OCI-LY3 (cell line): ENCODE measurements at regions not wholly inside any gene's neighbourhood (a gene's known extent, or its start where the extent isn't known, plus 50 kb on each side); places are given as distances from the start of the nearest gene placed in this dataset.

ENCODE experiments used
- H2AFZ ChIP-seq: fragments of 200-600, 300-600 bp; shearing (Covaris generic); 2 replicates; pipeline ENCODE4 v1.6.0; 2014; ENCODE audit warnings: antibody characterized with exemption, low read depth, low read length
- H3K27ac ChIP-seq: fragments of 200-600, 300-600 bp; sonication (generic); 2 replicates; pipeline ENCODE4 v1.5.1; 2014; ENCODE audit warnings: mild to moderate bottlenecking, low read length, moderate library complexity, mixed read lengths
- H3K27me3 ChIP-seq: fragments of 200-600, 300-600 bp; sonication (generic); 2 replicates; pipeline ENCODE4 v1.6.1; 2014; ENCODE audit warnings: low read depth, low read length, mixed read lengths
- H3K36me3 ChIP-seq: fragments of 200-600, 300-600 bp; sonication (generic); replicated peaks from 2 replicates; pipeline ENCODE3; 2014; ENCODE audit warnings: low read depth, low read length, mixed read lengths
- H3K4me1 ChIP-seq: fragments of 300-600, 200-600 bp; sonication (generic); 2 replicates; pipeline ENCODE4 v1.6.1; 2014; ENCODE audit warnings: low read length, mixed read lengths
- H3K4me2 ChIP-seq: fragments of 200-600, 300-600 bp; sonication (generic); 2 replicates; pipeline ENCODE4 v1.6.1; 2014; ENCODE audit warnings: low read length, mixed read lengths
- H3K4me3 ChIP-seq: fragments of 300-600, 200-600 bp; sonication (generic); 2 replicates; pipeline ENCODE4 v1.5.1; 2014; ENCODE audit warnings: antibody characterized with exemption, mild to moderate bottlenecking, low read length, moderate library complexity
- H3K79me2 ChIP-seq: fragments of 300-600, 200-600 bp; shearing (Covaris generic); 2 replicates; pipeline ENCODE4 v1.6.1; 2014; ENCODE audit warnings: mild to moderate bottlenecking, low read length, mixed read lengths
- H3K9ac ChIP-seq: fragments of 300-600, 200-600 bp; shearing (Covaris generic); 2 replicates; pipeline ENCODE4 v1.6.0; 2014; ENCODE audit warnings: mild to moderate bottlenecking, low read length, moderate library complexity
- H3K9me3 ChIP-seq: fragments of 200-600, 300-600 bp; shearing (Covaris generic); 2 replicates; pipeline ENCODE4 v1.6.1; 2014; ENCODE audit warnings: low read length, mixed read lengths; ENCODE audit not compliant: insufficient read depth
- H4K20me1 ChIP-seq: fragments of 200-600, 300-600 bp; sonication (generic); 2 replicates; pipeline ENCODE4 v1.6.1; 2016; ENCODE audit warnings: low read length, mixed read lengths; ENCODE audit not compliant: insufficient read depth
- EZH2phosphoT487 ChIP-seq: fragments of 200-600 bp; shearing (Covaris generic); IDR thresholded peaks from 2 replicates; pipeline ENCODE4 v1.6.1; 2018; ENCODE audit warnings: antibody characterized with exemption, mixed run types, low read depth
- TF ChIP-seq, protein P1 (sequence below): fragments of 200-600, 300-600 bp; sonication (generic); IDR thresholded peaks from 2 replicates; pipeline ENCODE4 v1.5.1; 2014; ENCODE audit warnings: antibody characterized with exemption, low read length, low read depth

GRCh38 chr13:50355797-50356196 lies 340.6 kb downstream of the KCNRG start:
- Histone ChIP-seq H3K9ac (peak overlapping the region; percentile 16; the same call in 1 of the 2 replicates), H3K36me3 (no peaks in the 10 kb centered on the region), H2AFZ (no peak overlapping the region), H3K27ac (peak overlapping the region; percentile 7; the same call in 1 of the 2 replicates), H3K9me3 (no peaks in the 10 kb centered on the region), H3K4me3 (peak overlapping the region; percentile 61), H3K4me2 (peak overlapping the region; percentile 82), H3K79me2 (no peaks in the 10 kb centered on the region), H4K20me1 (no peaks in the 10 kb centered on the region; the same call in 1 of the 2 replicates), H3K4me1 (peaks cover 64% of the 10 kb centered on the region), H3K27me3 (peaks cover 34% of the 10 kb centered on the region)
- TF ChIP-seq, protein P1, sequence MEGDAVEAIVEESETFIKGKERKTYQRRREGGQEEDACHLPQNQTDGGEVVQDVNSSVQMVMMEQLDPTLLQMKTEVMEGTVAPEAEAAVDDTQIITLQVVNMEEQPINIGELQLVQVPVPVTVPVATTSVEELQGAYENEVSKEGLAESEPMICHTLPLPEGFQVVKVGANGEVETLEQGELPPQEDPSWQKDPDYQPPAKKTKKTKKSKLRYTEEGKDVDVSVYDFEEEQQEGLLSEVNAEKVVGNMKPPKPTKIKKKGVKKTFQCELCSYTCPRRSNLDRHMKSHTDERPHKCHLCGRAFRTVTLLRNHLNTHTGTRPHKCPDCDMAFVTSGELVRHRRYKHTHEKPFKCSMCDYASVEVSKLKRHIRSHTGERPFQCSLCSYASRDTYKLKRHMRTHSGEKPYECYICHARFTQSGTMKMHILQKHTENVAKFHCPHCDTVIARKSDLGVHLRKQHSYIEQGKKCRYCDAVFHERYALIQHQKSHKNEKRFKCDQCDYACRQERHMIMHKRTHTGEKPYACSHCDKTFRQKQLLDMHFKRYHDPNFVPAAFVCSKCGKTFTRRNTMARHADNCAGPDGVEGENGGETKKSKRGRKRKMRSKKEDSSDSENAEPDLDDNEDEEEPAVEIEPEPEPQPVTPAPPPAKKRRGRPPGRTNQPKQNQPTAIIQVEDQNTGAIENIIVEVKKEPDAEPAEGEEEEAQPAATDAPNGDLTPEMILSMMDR = no peak
- TF ChIP-seq EZH2phosphoT487 = no peak

DNA sequence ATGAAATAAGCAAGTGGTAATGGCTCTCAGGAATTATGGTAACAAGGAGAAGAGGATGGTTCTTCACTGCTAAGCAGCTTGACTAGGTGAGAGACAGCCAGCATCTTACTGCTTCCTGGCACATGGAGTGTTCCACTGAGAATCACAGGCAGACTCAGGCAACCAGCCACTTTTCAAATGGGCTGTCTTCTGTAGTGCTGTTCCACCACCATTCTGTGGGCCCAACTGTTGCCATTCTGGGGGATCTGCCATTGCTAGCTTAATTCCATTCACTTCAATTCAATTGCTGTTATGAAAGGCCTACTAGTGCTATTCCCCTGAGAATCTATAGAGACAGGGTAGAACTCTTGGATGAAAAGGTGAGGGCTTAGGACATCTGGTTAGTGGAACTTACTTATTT lies 341.9 kb downstream of the KCNRG start:
- no peak overlapping the region for H3K4me3 ChIP-seq
- no peak overlapping the region for H3K27ac ChIP-seq

DNA sequence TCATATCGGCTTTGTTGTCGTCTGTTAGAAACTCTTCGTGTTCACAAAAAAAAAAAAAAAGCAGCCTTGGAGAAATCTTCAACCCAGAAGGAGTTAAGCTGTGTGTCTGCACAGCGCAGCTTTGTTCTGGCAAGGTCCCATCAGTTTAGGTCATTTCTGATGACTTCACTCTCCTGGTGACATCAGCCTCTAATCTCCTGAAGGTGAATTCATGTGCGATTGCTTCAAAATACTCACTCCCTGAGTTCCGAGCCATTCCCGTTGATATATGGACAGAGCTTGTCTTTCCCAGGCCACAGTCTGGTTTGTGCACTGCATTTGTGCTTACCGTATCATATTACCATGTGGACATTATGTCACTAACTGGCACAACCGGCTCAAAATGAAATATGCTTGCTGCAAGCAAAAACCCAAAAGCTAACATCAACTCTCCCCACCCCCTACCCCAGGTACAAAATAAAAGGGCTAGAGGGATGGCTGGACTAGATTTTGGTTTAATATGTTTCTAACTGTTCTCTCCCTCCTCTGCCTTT lies 342.4 kb downstream of the KCNRG start:
- H3K79me2 ChIP-seq = no peaks in the 10 kb centered on the region
- H3K4me2 ChIP-seq = no peak overlapping the region
- H3K4me1 ChIP-seq = peaks cover 76% of the 10 kb centered on the region
- no peaks in the 10 kb centered on the region for H3K9me3 ChIP-seq
- H3K27ac ChIP-seq = no peak overlapping the region
- TF ChIP-seq, protein P1 = no peak
- TF ChIP-seq EZH2phosphoT487 = no peak
- no peaks in the 10 kb centered on the region for H3K36me3 ChIP-seq
- H3K27me3 ChIP-seq = peaks cover 32% of the 10 kb centered on the region
- H2AFZ ChIP-seq = no peak overlapping the region
- no peak overlapping the region for H3K4me3 ChIP-seq
- H4K20me1 ChIP-seq = no peaks in the 10 kb centered on the region; the same call in 1 of the 2 replicates
- H3K9ac ChIP-seq = no peak overlapping the region

More for the DNA sequence above, 341.9 kb downstream of the KCNRG start:
- no peaks in the 10 kb centered on the region; the same call in 1 of the 2 replicates for H4K20me1 ChIP-seq
- H3K4me1 ChIP-seq = peaks cover 76% of the 10 kb centered on the region
- TF ChIP-seq EZH2phosphoT487 = no peak
- TF ChIP-seq, protein P1 = no peak
- H3K36me3 ChIP-seq = no peaks in the 10 kb centered on the region
- no peak overlapping the region for H3K9ac ChIP-seq
- peaks cover 30% of the 10 kb centered on the region for H3K27me3 ChIP-seq
- H3K4me2 ChIP-seq = no peak overlapping the region
- no peak overlapping the region for H2AFZ ChIP-seq
- H3K9me3 ChIP-seq = no peaks in the 10 kb centered on the region
- H3K79me2 ChIP-seq = no peaks in the 10 kb centered on the region

DNA sequence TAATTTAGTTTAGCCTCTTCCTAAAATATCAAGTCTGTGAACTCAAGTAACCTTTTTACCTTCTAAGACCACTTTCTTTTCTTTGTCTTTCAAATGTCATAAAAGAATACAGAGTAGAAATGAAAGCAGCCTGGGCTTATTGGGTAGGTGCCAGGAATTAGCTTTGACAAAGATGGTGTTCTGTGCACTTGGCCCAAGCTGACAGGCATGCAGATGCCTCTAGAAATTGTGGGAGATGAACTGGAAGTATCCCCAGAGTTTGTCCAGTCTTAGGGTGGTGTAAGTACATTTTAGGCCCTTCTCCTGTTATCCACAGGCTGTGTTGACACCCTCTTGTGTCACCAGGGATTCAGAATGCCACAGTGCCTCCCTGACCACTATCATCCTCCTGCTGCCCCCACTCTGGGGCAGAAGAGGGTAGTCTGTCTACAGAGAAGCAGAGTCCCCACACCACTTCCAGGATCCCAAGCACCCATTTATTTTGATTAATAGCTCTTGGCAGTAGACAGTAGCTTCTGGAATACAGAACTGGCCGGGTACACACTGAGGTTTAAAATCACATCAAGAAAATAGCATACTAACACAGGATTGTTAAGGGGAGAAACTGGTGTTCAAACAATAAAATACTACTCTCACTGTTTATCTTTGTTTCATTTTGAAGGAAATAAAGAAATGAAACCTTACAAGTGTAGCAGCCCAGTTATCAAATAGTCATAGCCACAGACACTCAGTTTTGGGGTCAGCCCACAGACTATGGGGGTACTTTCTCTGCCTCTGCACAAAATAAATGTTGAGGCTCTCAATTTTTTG lies 343.2 kb downstream of the KCNRG start:
- Histone ChIP-seq H3K27me3 (peaks cover 31% of the 10 kb centered on the region), H4K20me1 (no peaks in the 10 kb centered on the region; the same call in 1 of the 2 replicates), H3K4me2 (peak overlapping the region; percentile 67), H2AFZ (no peak overlapping the region), H3K4me3 (peak overlapping the region; percentile 28; the same call in 1 of the 2 replicates), H3K4me1 (peaks cover 76% of the 10 kb centered on the region), H3K27ac (peak overlapping the region; percentile 8; the same call in 1 of the 2 replicates), H3K9ac (no peak overlapping the region; the same call in 1 of the 2 replicates), H3K79me2 (no peaks in the 10 kb centered on the region), H3K36me3 (no peaks in the 10 kb centered on the region), H3K9me3 (no peaks in the 10 kb centered on the region)
- TF ChIP-seq EZH2phosphoT487 = no peak
- TF ChIP-seq, protein P1 = no peak
